HG02981 (cell line): ENCODE measurements at regions not wholly inside any gene's neighbourhood (a gene's known extent, or its start where the extent isn't known, plus 50 kb on each side); places are given as distances from the start of the nearest gene placed in this dataset.

Source experiments
- ATAC-seq: cut with Tn5 transposase; IDR thresholded peaks from one replicate; pipeline ENCODE4 v1.9.1; 2021; ENCODE audit warnings: mild to moderate bottlenecking, moderate library complexity; ENCODE audit not compliant: unreplicated experiment

GRCh38 chr20:39474879-39475278 lies 512.7 kb downstream of the DHX35 start:
- ATAC-seq = no peak

GRCh38 chr20:39473536-39473935 lies 511.4 kb downstream of the DHX35 start:
- no peak for ATAC-seq

- no peak for ATAC-seq
These were observed 506.6 kb downstream of the DHX35 start for GRCh38 chr20:39468703-39469102.

DNA sequence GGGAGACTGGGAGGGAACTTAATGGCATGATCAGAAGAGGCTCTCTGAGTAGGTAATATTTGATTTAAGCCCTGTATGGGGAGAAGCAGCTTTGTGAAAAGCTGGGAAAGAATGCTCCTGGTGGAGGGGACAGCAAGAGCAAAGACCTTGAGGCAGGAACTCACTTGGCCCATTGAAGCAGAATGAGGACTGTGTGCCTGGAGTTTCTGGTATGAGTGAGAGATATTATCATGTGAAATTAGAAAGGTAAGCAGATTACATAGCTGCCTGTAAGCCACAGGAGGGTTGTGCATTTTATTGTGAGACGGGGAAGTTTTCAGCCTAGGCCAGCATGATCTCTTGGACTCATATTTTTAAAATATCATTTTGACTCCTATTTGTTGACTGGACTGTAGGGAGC lies 502.1 kb downstream of the DHX35 start:
- ATAC-seq = no peak

- ATAC-seq = no peak
These were observed 500.3 kb downstream of the DHX35 start for GRCh38 chr20:39462416-39462945.

DNA sequence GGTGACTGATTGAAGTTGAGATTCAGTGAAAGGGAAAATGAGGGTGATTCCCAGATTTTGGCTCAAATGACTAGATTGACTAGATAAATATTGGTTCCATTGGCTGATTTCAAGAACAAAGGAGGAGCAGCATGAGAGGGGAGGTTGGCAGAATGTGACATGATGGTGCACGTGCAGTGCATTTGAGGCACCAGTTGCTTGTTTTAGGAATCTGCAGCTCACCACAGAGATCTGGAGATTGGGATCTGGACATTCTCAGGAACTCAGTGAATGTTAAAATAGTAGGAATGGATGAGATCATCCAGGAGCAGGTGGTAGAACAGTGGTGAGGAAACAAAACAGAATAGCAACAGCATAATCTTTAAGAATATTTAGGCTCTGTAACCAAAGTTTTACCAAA lies 496.3 kb downstream of the DHX35 start:
- ATAC-seq = no peak

- ATAC-seq = no peak
These were observed 491.7 kb downstream of the DHX35 start for GRCh38 chr20:39453890-39454289.

- ATAC-seq = no peak
These were observed 490.6 kb downstream of the DHX35 start for GRCh38 chr20:39452583-39453340.

DNA sequence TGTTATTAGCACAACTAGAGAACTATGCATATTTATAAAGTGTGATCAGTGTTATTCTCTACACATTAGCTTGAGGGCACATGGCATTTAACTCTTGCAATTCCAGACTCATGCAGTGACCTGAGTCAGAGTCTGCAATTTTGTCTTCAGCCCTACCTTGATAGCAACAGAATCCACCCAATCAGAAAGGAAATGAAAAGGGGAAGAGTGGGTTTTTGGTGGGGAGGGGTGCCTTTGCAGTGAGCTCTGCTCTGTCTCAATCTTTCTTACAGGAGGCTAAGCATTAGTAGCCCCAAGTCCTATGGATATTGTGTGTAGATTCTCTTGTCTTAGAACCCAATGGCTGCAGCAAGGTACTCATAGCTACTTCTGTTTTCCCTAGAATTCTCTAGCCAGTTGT lies 489.2 kb downstream of the DHX35 start:
- ATAC-seq = no peak

GRCh38 chr20:39446397-39446796 lies 484.3 kb downstream of the DHX35 start:
- ATAC-seq = no peak

DNA sequence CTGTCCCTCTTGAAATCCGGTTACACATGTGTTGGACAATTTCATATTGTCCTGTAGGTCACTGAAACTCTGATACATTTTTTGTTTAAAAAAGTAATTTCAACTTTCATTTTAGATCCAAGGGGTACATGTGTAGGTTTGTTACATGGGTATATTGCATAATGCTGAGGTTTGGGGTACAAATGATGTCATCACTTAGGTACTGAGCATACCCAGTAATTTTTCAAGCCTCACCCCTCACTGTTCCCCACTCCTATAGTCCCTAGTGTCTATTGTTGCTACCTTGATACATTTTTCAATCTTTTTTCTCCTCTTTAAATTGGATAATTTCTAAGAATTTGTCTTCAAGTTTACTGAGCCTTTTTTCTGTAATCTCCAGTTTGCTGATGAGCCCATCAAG lies 483.0 kb downstream of the DHX35 start:
- ATAC-seq = no peak

DNA sequence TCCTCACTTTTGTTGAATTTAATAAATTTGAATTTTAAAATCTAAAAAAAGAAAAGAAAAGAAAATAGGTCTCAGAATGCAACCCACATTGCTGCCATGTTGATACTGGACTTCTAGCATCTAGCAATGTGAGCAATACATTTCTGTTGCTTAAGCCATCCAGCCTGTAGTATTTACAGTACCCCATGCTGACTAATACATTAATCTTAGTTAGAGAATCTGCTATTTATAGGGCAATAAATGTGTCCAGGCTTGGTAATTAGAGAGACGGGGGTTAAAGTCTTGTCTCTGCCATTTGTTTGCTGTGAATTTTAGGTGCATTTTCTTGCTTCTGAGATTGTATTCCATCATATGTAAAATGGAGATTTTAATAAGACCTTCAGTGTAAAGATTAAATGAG lies 471.3 kb downstream of the DHX35 start:
- ATAC-seq = no peak

GRCh38 chr20:39431091-39431880 lies 469.1 kb downstream of the DHX35 start:
- no peak for ATAC-seq

DNA sequence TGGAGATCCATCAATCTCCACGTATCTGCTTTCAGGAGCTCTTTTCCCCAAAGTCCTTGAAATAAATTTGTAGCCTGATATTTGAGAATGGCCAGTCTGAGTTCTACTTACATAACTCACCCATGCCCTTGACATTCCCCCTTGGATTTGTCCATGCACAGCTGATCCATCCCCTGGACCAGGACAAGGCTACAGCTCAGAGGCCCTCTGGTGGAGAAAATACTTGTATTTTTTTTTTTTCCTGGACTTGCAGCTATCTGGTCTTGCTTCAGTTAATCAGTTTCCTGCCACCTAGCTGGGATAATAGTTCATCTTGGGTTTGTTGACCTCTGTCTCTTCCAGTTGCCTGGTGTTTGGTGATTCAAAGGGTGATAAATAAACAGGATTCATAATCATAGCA lies 467.6 kb downstream of the DHX35 start:
- ATAC-seq = no peak

DNA sequence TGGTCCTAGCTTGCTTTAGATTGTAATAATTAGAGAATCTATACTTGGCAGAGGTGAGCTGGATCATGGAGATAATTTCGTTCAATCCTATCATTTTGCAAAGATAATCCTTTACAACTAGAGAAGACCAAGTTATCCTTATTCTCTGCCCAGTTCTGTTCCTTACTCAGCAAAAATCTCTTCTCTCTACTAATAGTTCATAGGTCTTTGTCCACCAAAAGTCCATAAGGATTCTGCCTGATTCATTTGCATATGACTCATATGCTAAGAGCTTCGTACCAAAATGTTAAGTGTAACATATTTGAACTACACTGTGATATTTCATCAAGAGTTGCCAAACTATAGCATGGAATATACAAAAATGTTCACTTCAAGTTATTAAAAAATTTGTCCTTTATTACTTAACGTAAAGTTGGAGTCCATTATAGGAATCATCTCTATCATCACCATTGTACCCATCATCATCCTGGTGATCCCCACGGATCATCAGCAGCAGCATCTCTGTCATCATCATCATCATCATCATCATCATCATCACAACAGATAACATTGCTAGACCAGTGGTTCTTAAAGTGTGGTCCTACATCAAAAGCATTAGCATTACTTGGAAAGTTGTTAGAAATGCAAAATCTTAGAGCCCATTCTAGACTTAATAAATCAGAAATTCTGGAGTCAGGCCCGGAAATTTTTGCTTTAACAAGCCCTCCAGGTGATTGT lies 463.0 kb downstream of the DHX35 start:
- ATAC-seq = no peak

- ATAC-seq = no peak
These were observed 459.5 kb downstream of the DHX35 start for GRCh38 chr20:39421571-39422105.

- no peak for ATAC-seq
These were observed 449.9 kb downstream of the DHX35 start for GRCh38 chr20:39412091-39412490.

GRCh38 chr20:39399463-39399862 lies 437.3 kb downstream of the DHX35 start:
- no peak for ATAC-seq

DNA sequence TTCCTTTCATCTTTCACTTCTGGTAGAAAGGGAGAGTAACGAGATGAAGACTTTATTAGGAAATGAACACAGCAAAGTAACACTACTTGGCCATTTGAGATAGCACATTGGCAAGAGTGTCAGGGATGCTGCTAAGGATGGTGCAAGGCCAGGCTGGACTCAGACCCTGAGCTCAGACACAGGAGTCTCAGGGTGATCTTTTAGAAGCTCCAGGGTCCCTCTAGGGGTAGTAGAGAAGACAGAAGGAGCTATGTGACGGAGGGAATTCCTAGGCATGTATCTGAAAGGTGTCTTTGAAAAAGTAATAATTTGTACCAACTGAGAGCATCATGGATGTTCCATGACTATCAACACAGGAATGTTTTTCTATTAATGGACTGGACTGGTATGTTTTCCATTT lies 436.5 kb downstream of the DHX35 start:
- ATAC-seq = no peak

DNA sequence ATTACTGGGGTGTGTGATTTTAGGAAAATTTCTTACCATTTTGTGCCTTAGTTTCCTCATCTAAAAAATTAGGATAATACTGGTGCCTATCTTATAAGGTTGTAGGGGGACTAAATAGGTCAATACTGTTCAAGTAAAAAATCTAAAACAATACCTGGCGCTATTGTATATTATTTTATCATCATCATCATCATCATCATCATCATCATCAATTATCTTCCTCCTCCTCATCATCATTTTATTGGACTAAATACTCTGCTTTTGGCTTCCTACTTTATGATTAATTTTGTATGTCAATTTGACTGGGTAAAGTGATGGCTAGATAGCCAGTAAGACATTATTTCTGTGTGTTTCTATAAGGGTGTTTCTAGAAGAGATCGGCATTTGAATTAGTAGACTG lies 435.5 kb downstream of the DHX35 start:
- no peak for ATAC-seq
